ENCODE measurements at regions not wholly inside any gene's neighbourhood (a gene's known extent, or its start where the extent isn't known, plus 50 kb on each side); places are given as distances from the start of the nearest gene placed in this dataset.

DNA sequence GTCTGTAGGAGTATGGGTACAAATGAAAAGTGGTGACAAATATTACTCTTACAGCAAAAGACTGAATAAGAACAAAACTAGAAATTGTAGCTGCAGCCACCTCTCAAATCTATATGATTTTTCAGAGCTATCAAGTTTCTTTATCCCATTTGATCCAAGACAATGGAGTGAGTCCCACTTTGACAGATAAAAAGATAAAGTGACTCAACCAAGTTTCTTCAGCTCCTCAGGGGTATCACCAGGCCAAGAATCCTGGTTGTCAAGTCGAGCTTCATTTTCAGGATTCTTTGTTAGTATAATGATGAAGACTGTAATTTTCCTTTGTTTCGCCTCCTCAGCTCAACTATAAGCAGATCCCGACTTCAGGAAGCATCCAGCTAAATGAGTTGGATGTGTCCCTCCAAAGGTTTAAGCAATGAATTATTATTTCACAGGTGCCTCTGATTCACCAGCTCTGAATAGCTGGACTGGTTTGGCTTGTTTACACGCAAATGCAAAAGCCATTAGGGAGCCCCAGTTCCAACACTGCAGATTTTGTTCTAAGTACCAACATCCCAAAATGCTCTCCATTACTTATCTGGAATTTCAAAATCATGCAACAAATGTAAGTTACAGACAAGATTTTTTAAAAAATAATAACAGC, 238.9 kb downstream of the MAFB start:
- TF ChIP-seq, protein P1, sequence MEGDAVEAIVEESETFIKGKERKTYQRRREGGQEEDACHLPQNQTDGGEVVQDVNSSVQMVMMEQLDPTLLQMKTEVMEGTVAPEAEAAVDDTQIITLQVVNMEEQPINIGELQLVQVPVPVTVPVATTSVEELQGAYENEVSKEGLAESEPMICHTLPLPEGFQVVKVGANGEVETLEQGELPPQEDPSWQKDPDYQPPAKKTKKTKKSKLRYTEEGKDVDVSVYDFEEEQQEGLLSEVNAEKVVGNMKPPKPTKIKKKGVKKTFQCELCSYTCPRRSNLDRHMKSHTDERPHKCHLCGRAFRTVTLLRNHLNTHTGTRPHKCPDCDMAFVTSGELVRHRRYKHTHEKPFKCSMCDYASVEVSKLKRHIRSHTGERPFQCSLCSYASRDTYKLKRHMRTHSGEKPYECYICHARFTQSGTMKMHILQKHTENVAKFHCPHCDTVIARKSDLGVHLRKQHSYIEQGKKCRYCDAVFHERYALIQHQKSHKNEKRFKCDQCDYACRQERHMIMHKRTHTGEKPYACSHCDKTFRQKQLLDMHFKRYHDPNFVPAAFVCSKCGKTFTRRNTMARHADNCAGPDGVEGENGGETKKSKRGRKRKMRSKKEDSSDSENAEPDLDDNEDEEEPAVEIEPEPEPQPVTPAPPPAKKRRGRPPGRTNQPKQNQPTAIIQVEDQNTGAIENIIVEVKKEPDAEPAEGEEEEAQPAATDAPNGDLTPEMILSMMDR (IDR thresholded peaks at IDR 0.05; ENCODE audit: low read depth, low read length, poor library complexity, severe bottlenecking), result no peak
- no peak for TF ChIP-seq EZH2phosphoT487 (IDR thresholded peaks at IDR 0.05; ENCODE audit: borderline replicate concordance, low read length)

Data from DOHH2 (cell line).